Coronary artery (tissue), 2 donors: ENCODE measurements at regions not wholly inside any gene's neighbourhood (a gene's known extent, or its start where the extent isn't known, plus 50 kb on each side); places are given as distances from the start of the nearest gene placed in this dataset.

Source experiments
- DNase-seq: peaks from one replicate; pipeline ENCODE4 v3.0.0-alpha.2; 2017; ENCODE audit warnings: low spot score
- H3K27ac ChIP-seq, 2 donors: fragments of 200-600 bp; sonication (generic); one replicate each; pipeline ENCODE4 v1.5.1; 2016 to 2019
- H3K4me3 ChIP-seq: fragments of 200-600 bp; sonication (generic); 2 replicates; pipeline ENCODE4 v1.5.1; 2016; ENCODE audit warnings: mild to moderate bottlenecking, moderate library complexity
- TF ChIP-seq, protein P1 (sequence below): fragments of 200-600 bp; sonication (generic); IDR thresholded peaks from one replicate; pipeline ENCODE4 v1.5.1; 2019; ENCODE audit warnings: antibody characterized with exemption

DNA sequence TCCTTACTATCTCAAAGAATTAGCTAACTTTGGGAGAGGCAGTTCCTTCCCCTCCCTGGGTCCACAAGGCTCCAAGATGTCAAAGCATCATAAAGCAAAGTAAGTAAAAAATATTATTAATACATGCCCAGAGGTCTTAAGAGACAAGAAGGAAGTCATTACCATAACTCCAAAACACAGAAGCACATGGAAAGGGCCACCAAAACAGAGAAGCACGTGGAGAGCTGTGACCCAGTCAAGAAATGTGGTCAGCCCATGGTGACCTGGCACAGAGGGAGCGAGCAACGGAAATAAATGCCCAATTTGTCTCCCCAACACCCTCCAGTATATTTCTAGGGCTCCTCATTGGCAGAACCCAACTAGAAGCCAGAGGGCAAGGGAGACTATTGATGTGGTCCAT is 277.5 kb upstream of the API5 start:
- Histone ChIP-seq H3K4me3 (no peak overlapping the region), H3K27ac (no peak overlapping the region)
- TF ChIP-seq, protein P1, sequence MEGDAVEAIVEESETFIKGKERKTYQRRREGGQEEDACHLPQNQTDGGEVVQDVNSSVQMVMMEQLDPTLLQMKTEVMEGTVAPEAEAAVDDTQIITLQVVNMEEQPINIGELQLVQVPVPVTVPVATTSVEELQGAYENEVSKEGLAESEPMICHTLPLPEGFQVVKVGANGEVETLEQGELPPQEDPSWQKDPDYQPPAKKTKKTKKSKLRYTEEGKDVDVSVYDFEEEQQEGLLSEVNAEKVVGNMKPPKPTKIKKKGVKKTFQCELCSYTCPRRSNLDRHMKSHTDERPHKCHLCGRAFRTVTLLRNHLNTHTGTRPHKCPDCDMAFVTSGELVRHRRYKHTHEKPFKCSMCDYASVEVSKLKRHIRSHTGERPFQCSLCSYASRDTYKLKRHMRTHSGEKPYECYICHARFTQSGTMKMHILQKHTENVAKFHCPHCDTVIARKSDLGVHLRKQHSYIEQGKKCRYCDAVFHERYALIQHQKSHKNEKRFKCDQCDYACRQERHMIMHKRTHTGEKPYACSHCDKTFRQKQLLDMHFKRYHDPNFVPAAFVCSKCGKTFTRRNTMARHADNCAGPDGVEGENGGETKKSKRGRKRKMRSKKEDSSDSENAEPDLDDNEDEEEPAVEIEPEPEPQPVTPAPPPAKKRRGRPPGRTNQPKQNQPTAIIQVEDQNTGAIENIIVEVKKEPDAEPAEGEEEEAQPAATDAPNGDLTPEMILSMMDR: no peak
- no peak for DNase-seq

DNA sequence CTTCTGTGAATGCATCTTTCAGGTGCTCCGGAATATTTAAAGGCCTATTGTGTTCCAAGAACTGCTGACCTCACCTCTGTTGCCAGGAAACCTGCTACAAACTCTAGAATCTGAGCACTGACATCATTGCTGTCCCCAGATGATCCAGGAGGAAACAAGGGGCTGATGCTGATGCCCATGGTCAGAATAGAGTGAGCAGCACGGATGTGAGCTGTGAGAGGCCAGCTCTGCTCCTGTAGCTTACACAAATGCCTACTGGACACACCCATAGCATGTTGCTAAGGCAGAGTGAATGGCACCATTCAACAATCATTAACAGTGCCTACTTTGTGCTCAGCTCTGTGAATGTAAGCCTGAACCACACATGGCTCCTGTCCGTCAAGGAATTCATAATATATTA is 276.7 kb upstream of the API5 start:
- DNase-seq: no peak
- TF ChIP-seq, protein P1: no peak
- Histone ChIP-seq H3K27ac (no peak overlapping the region), H3K4me3 (no peak overlapping the region)

DNA sequence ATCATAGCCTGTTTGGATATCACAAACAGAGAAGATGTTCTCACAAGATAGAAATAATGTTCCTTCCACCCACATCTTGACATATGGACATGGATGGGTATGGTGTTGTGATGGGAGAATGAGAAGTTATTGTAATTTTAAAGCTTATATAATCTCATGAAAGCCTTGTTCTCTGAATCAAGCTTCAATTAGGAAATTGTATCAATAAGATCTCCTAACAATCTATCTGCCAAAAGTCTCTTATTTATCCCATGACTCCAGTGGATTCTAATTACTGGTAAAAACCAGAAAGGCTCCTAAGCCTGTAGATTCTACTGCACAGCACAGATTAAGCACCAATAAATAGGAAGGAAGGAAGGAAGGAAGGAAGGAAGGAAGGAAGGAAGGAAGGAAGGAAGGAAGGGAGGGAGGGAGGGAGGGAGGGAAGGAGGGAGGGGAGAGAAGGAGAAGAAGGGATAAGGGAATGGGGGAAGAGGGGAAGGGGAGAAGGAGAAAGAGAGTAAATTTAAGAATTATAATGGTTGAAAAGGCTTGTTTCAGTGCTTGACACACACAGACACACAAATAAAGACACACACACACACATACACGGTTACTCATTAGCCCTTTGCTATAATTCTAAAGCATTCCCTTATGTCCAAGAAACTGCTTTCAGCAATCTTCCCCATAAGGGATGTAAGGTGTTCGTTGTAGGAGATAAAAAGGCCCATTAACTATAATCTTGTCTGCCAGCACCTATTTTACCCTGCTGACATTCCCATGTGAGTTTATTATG is 258.0 kb upstream of the API5 start:
- Histone ChIP-seq H3K4me3 (no peak overlapping the region), H3K27ac (no peak overlapping the region)
- no peak for DNase-seq
- TF ChIP-seq, protein P1: no peak

DNA sequence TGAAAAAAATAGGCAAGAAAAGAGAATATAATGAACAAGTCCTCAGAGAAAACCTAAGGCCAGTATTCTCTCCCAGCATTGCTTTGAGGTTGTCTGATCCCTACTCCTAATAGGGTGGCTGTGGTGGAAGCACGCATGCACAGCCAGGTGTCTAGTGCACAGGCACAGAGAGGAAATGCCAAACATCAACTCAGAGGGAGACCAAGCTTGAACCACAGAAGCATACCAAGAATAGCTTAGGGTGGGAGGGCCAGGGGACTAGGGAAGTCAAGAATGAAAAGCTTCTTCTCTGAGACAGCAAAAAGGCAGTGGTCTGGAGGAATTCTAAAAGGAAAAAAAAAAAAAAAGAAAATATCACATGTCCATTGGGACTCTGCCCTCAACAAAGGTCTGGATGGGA is 244.1 kb upstream of the API5 start:
- Histone ChIP-seq H3K4me3 (no peak overlapping the region), H3K27ac (no peak overlapping the region)
- TF ChIP-seq, protein P1: no peak
- DNase-seq: no peak

DNA sequence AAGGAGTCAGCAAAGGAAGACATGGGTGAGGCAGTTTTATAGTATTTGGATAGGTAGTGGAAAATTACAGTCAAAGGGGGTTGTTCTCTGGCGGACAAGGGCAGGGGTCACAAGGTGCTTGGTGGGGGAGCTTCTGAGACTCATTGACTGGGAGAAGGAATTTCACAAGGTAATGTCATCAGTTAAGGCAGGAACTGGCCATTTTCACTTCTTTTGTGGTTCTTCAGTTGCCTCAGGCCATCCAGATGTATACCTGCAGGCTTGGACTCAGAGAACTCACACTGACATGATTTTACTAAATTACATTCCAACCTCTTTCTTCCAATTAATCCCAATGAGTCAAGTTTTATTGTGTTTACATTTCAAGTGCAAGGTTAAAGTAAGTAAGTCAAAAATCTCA is 240.5 kb upstream of the API5 start:
- no peak for DNase-seq
- TF ChIP-seq, protein P1: no peak
- Histone ChIP-seq H3K4me3 (no peak overlapping the region), H3K27ac (no peak overlapping the region)

DNA sequence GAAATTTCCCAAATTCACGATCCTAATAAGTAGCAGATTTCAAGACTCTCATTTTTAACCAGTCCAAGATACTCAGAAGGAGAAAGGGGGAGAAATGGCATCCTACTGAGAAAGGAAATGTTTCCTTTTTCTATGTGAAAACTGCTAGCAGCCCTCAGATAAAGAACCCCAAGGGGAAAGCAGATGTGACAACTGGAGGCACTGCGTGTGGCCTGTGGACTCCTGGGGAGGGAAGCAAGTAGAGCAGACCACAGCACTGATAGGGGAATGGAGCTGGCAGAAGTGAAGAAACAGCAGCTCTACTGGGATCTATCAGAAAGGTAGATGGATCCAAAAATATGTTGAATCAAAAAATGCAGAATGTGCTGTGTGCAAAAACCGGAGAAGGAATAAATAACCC is 239.7 kb upstream of the API5 start:
- H3K27ac ChIP-seq: no peak overlapping the region
- no peak for DNase-seq
- TF ChIP-seq, protein P1: no peak

DNA sequence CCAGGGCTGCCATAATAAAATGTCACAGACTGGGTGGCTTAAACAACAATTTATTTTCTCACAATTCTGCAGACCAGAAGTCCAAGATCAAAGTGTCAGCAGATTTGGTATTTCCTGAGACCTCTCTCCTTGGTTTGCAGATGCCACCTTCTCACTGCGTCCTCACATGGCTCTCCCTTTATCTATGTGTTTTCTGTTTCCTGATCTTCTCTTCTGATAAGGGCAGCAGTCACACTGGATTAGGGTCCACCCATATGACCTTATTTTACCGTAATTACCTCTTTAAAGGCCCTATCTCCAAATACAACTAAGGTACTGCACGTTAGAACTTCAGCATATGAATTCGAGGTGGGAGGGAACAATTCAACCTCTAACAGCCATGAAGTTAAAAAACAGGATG is 238.9 kb upstream of the API5 start:
- H3K4me3 ChIP-seq: no peak overlapping the region
- TF ChIP-seq, protein P1: no peak

More for the DNA sequence above, 239.7 kb upstream of the API5 start:
- no peak overlapping the region for H3K4me3 ChIP-seq

More for the DNA sequence above, 238.9 kb upstream of the API5 start:
- DNase-seq: no peak
- no peak overlapping the region for H3K27ac ChIP-seq
